ENCODE measurements at regions not wholly inside any gene's neighbourhood (a gene's known extent, or its start where the extent isn't known, plus 50 kb on each side); places are given as distances from the start of the nearest gene placed in this dataset.

DNA sequence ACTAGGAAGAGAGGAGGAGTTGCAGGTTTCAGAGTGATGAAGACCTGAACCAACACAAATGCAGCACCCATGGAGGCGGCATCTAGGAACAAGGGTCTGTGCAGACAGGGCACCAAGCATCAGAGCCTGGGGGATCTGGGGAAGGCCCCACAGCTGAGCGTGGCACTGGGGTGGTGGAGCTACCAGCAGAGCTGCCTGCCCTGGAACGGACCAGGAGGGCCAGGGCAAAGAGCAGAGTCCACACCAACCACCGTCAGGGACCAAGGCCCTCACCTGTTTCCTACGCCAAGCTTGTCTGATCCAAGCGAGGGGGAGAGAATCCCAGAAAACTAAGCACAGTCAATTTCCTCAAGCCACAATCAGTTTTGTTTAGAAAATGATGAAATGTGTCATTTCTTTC, 79.0 kb upstream of the SYT6 start:
- TF ChIP-seq ZFX (IDR thresholded peaks at IDR 0.05; ENCODE audit: borderline replicate concordance) = no peak
- TF ChIP-seq, protein P1, sequence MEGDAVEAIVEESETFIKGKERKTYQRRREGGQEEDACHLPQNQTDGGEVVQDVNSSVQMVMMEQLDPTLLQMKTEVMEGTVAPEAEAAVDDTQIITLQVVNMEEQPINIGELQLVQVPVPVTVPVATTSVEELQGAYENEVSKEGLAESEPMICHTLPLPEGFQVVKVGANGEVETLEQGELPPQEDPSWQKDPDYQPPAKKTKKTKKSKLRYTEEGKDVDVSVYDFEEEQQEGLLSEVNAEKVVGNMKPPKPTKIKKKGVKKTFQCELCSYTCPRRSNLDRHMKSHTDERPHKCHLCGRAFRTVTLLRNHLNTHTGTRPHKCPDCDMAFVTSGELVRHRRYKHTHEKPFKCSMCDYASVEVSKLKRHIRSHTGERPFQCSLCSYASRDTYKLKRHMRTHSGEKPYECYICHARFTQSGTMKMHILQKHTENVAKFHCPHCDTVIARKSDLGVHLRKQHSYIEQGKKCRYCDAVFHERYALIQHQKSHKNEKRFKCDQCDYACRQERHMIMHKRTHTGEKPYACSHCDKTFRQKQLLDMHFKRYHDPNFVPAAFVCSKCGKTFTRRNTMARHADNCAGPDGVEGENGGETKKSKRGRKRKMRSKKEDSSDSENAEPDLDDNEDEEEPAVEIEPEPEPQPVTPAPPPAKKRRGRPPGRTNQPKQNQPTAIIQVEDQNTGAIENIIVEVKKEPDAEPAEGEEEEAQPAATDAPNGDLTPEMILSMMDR (IDR thresholded peaks at IDR 0.05) = no peak
- no peak overlapping the region for H3K27ac ChIP-seq

DNA sequence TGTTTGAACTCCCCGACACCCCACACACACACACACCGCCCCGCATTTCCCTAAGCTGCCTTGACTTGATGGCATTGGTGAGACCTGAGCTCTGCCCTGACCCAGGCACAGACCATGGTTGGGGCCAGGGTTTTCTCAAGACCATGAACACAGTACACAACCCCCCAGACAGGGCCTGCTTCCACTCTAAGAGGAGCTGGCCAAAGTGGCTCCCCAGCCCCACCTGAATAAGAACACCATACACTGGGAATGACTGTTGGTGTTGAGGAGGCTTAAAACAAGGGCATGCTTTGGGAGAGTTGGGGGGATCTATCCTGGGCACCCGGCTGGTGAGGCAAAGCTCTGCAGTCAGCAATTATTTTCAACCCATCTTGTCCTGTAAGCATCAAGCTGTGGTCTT, 77.6 kb upstream of the SYT6 start:
- TF ChIP-seq ZFX (IDR thresholded peaks at IDR 0.05; ENCODE audit: borderline replicate concordance) = no peak
- TF ChIP-seq, protein P1 (IDR thresholded peaks at IDR 0.05) = no peak
- H3K27ac ChIP-seq = no peak overlapping the region

DNA sequence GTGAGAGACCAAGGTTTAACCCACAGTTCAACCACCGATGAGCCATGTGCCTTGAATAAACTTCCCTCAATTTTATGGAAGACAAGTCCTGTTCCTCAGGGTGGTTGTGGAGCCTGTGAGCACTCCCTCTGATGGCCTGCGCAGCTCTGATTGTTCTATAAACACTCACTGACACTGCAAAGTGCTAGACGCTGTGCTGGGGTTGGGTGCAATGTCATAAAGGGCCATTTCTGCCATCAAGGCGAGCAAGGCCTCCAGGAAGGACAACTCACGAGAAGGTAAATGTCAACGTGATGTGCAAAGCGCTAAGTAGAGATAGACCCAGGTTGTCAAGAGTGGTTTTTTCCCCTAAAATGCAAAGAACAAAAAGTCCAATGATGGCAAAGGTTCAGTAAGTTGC, 75.7 kb upstream of the SYT6 start:
- no peak for TF ChIP-seq ZFX (IDR thresholded peaks at IDR 0.05; ENCODE audit: borderline replicate concordance)
- TF ChIP-seq, protein P1 (IDR thresholded peaks at IDR 0.05) = no peak
- no peak overlapping the region for H3K27ac ChIP-seq

DNA sequence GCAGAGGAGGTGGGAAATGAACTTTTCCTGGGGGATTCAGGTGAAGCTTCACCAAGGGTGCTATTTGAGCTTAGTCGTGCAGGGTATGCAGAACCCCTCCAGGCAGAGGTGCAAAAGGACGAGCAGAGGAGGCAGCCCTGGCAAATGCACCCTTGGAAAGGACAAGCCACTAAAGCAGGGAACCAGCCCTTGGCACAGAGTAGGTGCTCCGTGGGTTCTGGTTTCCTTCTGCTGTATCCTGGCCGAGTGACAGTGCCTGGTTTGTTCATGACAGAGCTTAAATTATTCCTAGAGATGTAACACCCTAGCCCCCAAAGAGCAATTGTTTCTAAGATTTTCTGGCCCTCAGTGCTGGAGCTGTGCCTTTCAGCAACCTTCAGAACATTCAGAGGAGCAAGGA, 73.4 kb upstream of the SYT6 start:
- no peak for TF ChIP-seq ZFX (IDR thresholded peaks at IDR 0.05; ENCODE audit: borderline replicate concordance)
- TF ChIP-seq, protein P1 (IDR thresholded peaks at IDR 0.05) = no peak
- no peak overlapping the region for H3K27ac ChIP-seq

DNA sequence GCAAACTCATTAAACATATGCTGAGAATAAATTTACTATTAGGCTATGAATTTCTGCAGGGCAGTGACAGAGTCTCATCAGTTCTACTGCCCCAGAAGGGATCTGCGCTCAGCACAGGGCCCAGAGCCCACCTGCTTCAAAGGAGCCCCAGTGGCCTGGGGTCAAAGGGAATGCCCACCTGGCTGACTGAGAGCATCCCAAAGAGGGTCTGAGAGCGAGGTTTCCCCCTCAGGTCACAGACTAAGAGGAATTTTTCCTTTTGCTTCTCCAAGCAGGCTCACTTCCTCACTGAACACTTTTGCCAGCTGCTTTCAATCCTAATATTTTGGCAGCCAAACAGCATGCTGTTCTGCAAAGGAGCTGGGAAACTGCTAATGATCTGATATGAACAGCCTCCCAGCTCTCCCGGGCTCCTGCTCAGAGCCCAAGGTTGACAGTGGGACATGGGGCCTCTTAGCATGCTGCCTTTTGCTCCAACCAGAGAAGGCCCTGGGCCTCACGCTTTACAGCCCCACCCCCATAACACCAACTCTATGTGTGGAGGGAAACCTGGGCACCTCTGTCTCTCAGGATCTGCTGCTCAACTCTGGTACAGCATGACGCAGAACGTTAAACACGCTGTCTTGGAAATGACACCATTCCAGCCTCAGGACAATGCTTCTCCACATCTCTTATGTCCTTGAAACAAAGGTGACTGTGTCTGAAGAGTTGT, 70.7 kb upstream of the SYT6 start:
- no peak overlapping the region for H3K27ac ChIP-seq
- TF ChIP-seq, protein P1 (IDR thresholded peaks at IDR 0.05) = no peak
- TF ChIP-seq ZFX (IDR thresholded peaks at IDR 0.05; ENCODE audit: borderline replicate concordance) = no peak

DNA sequence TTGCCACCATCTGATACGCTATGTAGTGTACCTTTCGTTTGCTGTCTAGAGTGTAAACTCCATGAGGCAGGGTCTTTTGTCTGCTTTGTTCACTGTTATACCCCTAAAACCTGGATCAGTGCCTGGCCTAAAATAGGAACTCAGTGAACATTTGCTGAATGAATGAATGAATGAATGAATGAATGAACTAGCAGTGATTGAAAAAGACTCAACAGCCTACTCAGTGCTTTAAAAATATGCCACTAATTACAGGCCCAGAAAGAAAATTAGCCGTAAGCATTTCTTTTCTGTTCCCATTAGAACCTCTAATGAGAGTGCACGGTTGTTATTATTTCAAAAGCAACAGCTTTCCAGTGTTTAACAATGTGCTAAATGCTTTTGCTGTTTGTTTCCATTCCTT, 69.3 kb upstream of the SYT6 start:
- H3K27ac ChIP-seq = no peak overlapping the region
- no peak for TF ChIP-seq ZFX (IDR thresholded peaks at IDR 0.05; ENCODE audit: borderline replicate concordance)
- TF ChIP-seq, protein P1 (IDR thresholded peaks at IDR 0.05) = no peak

DNA sequence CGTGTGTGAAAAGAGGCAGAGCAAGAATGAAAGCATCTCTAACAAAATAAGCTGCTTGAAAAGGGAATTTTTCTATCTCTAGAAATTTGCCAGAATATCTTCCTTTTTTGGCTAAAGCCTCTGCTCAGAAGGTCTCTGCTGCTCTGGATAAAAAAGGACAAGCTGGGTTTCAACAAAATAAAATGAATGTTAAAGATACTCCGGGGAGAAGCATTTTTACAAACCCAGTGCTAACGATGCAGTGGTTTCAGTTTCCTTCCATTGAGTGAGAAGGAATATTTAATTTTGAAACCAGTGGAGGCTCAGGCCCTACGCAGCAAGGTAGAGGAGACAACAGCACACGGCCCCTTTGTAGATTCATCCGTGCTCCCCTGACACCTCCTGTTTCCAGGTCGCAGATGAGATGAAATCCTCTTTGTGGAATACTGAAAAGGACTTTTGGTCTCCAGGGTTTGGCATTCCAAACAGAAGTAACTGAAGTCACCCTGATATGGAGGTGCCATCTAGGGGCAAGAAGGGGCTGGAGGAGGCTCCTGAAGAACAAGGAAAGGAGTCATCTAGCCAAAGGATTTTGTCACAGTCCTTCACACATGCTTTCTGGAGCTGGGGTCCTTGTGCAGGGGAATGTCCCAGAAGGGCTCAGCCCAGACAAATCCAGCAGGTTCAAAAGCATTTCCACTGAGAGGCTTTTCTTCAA, 65.7 kb upstream of the SYT6 start:
- H3K27ac ChIP-seq = no peak overlapping the region
- TF ChIP-seq, protein P1 (IDR thresholded peaks at IDR 0.05) = no peak
- TF ChIP-seq ZFX (IDR thresholded peaks at IDR 0.05; ENCODE audit: borderline replicate concordance) = no peak

Measured in 22Rv1 (cell line).